ENCODE measurements at regions not wholly inside any gene's neighbourhood (a gene's known extent, or its start where the extent isn't known, plus 50 kb on each side); places are given as distances from the start of the nearest gene placed in this dataset.

DNA sequence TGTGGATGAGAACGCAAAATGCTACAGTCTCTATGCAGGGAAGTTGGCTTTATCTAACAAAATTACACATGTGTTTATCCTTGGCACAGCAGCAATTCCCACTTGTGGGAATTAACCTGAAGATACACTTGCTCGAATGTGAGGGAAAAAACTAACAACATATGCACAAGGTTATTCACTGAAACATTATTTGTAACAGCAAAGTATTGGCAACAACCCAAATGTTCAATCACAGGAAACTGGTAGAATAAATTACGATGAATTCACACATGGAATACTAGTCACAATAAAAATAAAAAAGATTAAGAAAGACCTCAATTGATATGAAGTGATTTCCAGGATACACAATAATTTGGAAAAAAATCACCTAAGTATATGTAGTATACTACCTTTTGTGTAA, 68.1 kb upstream of the OGFRL1 start:
- TF ChIP-seq CTCF (IDR thresholded peaks at IDR 0.05 in 8 of 11, conservative IDR thresholded peaks at IDR 0.05 in 3 of 11) (no peak), POLR2AphosphoS5 (IDR thresholded peaks at IDR 0.05) (no peak)
